Ureter (tissue), 1 donor: ENCODE measurements at regions not wholly inside any gene's neighbourhood (a gene's known extent, or its start where the extent isn't known, plus 50 kb on each side); places are given as distances from the start of the nearest gene placed in this dataset.
A peak's percentile ranks its signal among the peaks of the same experiment; 100 is the strongest.

ENCODE experiments used
- DNase-seq: peaks from one replicate; pipeline ENCODE4 v3.0.0-alpha.2; 2020; ENCODE audit warnings: low spot score
- donor health status: DM: yes; HTN: yes; CAD: no.

DNA sequence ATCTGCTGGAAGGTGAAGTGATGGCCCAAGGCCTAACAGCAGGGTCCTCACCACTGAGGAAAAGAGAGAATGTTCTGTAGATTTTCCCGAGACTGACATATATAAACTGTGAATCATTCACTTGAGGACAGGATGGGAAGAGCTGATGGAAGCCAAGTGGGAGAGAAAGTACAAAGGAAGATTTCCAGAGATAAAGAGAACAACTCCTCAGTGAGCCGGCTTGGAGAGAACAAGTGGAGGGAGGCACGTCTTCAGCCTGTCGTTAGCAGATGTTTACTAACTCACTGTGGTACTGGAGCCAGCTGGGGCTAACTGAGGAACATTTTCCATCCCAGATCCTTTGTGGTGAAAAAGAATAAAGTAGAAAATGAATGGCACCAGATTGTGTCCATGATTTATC lies 552.9 kb upstream of the TNP1 start:
- peak; percentile 56 for DNase-seq

DNA sequence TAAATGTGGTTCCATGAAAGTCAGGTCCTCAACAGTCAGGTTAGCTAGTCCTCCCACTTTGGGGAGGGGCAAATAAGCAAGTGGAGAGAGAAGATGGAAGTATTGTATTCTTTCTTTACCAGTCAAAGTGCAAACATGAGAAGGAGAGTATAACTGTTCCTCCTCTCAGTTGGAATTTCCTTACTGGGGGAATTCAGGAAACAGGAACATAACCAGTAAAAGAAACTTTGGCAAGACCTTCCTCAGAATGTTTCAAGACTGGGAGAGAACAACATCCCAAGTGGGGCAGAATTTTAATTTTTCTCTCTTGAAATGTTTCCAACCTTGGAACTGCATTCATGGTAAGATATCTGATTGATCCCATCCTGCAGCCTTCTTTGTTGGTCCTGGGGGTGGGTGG lies 552.4 kb upstream of the TNP1 start:
- no peak for DNase-seq

DNA sequence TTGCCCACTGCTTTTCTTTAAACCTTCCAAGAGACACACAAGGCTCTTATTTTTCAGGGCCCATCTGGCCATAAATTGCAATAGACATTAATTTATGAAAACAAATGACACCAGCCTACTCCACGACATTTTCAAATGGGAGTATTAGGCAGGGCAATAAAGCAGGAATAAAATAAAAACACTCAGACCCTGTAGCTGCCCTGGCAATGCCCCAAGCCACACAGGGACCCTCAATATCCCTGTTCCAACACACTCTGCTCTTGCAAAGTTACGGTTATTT lies 550.8 kb upstream of the TNP1 start:
- DNase-seq: no peak

DNA sequence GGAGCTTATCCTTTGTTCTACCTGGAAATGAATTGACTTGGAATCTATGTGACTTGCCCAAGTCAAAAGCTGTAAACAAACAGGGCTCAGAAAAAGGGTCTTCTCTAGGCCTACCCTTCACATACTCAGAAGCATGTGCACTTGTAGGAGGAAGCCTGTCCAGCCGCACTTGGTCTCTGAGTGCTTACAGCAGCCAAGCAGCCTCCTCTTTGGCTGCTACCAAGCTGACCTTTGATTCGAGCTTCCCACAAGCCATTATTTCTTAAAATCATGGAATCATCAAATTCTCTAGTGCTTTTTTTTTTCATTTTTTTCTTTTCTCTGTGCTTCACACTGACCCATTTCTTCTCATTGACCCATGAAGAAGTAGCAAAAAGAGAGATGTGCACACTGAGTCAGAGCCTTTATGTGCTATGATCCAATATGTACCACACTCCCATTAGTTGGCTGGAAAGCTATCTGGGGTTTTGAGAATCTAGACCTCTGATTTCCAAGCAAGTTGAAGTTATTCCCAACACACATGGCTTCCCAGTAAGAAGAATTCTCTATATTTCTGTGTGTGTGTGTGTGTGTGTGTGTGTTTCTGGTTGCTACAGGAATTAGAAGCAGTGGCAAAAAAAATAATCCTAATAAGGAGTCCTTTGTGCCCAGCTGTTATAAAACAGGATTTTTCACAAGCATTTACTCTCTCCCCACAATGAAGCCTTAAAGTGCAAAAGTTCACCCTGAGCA lies 550.3 kb upstream of the TNP1 start:
- DNase-seq: no peak

DNA sequence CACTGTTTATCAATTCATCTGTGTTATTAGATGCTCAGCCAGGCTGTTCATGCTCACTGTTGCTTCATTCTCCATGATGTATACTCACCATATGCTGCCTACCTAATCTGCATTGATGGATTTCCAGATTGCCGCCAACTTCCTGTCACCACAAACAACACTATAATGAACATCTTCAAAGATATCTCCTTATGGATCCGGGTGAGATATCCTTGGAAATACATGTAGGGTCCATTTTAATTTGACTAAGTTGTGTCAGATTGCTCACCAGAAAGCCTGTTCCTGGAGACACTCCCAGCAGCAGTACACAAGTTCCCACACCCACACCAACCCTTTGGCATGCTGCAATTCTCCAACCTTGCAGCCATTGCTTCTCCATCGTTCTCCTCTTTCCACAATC lies 547.5 kb upstream of the TNP1 start:
- DNase-seq: no peak

DNA sequence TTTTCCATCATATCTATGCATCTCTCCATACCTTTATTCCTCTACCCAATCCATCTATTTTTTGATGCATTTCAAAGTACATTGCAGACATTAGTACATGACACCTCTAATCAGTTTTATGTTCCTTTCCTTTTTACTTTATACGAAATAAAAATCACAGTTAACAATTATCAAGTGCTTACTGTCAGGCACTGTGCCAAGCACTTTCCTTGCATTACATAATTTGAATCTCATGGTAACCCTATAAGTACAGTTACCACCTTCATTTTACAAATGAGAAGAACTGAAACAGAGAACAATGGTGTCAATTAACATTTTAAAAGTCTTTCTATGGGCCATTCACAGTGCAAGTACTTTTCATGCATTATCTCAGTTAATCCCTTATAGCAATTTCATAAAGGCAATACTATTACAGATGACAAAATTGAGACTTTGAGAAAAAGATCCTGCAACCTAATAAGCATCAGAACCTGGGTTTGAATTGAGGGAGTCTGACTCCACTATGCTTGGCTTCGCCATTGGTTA lies 544.4 kb upstream of the TNP1 start:
- no peak for DNase-seq

DNA sequence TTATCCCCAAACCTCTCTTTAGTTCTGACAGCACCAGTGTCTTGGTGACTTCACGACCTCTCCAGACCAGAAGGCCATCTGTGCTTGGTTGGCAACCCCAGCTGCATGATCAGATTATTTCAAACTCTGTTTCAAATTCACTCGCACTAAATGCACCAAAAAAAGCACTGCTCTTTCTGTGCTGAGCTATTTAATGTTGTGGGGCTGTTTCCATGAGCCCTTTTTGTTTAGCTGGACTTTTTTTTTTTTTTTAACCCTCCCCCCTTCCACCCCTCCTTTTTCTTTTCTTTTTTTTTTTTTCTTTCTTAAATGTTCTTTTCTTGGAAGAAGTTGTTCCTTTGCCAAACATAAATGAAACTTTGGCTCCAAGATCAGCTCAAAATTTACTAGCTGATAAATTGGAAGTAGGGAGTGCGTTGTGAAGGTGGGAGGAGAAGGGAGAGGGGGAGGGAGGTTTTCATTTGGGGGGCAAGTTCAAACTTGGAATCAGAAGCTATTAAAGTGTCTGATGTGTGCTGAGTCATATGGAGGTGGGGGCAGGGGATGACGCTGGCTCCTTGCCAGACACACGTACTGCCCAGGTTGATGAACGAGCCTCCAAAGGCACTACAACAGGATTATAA lies 543.0 kb upstream of the TNP1 start:
- DNase-seq: peak; percentile 61

DNA sequence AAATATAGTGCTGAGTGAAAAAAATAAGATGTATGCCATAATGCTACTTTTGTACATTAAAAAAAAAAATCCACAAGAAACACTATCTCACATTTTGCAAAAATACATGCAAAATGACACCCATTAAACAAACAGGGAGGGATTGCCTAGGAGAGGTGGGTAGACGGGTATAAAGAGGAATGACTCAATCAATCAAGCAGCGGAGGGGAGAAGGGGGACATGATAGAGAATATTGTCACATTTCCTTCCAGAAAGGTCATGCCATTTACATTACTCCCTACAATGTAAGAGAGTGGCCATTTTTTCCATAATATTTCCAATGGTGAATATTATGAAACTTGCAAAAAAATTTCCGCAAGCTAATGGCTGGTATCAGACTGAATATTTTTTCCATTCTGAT lies 542.3 kb upstream of the TNP1 start:
- no peak for DNase-seq

DNA sequence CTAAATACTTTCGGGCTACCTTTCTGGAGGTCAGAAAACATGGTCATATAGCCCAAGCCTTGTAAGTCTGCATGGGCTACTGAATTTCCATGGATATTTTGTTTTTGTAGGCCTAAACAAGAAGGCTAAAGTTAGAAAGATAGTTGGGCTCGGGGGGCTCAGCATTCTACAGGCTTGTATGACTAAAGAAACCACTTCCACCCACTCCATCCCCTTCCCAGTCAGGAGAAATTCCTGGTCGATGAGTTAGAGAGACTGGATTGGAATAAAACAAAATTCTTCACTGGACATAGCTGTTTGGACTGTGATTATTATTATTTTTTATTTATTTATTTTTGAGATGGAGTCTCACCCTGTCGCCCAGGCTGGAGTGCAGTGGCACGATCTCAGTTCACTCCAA lies 539.4 kb upstream of the TNP1 start:
- no peak for DNase-seq

DNA sequence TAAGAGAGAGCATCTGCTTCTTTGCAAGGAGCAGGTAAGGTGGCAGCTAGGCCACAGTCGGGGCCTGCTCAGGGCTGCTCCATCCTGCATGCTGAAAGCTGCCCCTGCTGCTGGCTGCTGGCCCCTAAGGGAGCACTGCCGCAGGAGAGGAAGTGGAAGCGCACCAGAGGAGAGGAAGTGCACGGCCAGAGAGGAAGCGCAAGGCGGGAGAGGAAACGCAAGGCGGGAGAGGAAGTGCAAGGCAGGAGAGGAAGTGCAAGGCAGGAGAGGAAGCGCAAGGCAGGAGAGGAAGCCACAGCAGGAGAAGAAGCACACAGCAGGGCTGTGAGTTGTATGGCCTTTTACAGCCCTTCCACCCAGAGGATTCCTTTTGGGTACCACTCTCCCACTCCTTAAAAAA lies 539.0 kb upstream of the TNP1 start:
- DNase-seq: no peak

DNA sequence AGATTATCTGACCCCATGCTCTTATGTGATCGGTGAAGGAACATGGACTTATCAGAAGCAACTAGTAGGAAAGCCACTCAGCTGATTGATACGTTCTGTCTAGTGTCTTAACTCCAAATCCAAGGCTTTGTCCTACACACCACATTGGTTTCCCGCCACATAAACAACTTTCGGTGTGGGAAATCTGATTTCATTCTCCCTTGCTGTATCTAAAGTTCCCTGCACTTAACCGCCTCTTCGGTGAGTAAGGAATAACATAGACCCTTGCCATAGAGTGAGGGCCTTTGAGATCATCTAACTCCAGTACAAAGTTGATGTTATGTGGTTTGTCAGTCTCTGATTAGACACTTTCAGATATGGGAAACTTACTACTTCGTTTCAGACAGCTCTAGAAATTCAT lies 538.2 kb upstream of the TNP1 start:
- no peak for DNase-seq

DNA sequence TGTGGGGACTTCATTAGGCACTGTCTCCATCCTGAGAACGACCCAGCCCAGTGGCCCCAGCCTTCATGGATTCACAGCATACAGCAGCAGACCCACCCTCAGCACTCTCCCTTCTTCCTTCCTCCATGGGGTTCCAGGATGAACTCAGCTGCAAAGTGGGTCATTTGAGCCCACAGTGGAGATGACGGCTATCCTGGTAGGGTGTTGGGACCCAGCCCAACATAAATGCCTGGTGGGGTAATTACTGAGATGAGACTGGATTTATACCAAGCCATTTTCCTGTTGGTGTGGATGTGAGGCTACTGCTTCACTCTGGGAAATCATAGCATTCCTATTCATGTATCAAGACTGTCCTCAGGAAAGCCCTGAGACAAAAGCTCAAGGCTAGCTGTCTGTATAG lies 536.7 kb upstream of the TNP1 start:
- DNase-seq: no peak

DNA sequence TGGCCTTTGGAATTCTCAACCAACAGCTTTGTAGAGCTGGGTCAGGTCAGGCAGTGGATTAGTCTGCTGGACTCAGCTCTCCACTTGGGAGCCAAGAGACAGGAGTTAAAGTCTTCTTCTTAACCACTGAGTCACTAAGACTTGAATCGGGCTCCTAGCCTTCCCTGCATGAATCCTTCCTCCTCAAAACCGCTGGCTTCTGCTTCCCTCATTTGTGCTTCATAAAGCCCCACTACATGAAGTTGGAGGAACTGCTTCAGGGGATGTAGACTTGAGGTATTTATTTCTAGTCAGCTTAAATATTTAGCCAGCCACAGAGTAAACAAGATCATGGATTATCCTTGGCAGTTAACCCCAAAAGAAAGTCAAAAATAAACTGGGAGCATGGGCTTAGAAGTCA lies 536.3 kb upstream of the TNP1 start:
- no peak for DNase-seq

DNA sequence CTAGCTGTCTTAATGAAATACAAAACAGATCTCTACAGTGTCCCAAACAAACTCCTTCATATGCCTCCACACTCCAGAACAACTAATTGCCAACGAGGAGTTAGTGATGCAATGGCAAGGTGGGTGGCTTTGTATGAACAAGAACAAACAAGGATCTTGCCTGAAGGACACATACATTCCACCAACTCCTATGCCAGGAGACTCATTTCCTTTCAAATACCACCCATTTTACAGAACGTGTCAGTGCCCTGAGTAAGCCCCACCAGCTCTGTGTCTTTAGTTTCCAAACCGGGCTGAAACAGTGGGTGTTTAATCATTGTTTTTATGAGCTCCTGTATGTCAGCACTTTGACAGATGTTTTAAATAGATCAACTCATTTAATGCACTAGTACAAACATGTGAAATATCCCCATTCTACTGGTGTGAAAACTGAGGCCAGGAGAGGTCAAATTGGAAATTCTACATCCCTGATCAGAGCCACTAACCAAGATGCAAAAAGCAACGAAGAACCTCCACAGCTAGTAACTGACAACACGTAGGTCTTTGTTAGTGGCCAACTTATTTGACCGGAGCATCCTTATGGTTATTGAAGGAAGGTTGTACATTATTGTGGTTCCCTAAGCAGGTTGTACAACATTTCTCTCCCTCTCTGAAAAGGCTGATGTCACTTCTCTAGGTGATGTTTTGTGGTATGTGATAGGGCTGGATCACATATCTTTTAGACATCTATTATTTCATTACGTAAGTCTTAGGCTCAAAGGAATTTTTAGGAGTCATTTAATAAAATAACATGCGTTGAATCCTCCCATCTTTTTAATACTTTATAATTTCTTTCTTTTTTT lies 534.9 kb upstream of the TNP1 start:
- no peak for DNase-seq

DNA sequence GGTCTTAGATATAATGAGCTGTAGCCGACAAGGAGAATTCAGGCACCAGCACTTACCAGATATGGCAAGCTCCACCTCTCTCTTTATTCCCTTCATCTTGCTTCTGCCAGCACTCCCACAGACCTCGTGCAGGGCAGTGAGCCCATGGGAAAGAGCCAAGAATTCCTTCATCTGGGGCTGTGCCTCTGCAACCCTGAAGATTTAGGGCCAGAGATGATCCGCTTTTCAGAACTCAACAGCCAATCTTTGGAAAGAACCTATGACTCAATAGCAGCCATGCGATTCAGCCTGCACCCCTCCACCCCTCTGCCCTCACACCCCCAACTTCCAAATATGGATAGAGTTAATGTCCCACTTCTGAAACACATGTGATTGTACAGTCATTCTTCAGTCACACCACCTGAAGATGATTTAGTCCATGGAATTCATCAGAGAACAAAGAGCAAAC lies 533.7 kb upstream of the TNP1 start:
- DNase-seq: peak; percentile 84

DNA sequence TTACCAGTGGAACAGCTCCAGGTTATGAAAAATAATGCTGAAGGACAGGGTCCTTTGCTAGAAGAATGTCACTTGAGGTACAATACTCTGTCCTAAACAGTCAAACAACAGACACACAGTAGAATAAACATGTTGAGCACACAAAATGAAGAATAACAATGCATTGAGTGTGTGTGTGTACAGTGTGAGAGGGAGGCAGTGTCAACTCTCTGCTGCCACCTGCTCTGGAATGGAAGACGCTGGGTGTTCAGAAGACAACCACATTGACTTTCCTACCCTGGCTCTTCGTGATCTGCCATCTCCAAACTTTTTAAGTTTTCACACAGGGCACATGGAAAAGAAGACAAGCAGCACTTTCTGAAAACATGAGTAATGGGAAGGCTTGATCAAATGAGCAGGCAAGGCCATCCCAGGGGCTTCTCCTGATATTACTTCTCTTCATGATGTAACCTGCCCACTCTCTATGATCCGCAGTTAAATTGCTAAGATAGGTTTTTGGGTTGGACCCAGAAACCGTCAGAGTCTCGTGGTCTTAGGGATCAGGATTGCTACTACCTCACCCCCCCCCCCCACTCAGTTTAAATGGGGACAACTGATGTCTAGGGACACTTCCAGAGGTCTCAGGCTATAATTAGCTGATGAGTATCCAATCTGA lies 533.2 kb upstream of the TNP1 start:
- no peak for DNase-seq

DNA sequence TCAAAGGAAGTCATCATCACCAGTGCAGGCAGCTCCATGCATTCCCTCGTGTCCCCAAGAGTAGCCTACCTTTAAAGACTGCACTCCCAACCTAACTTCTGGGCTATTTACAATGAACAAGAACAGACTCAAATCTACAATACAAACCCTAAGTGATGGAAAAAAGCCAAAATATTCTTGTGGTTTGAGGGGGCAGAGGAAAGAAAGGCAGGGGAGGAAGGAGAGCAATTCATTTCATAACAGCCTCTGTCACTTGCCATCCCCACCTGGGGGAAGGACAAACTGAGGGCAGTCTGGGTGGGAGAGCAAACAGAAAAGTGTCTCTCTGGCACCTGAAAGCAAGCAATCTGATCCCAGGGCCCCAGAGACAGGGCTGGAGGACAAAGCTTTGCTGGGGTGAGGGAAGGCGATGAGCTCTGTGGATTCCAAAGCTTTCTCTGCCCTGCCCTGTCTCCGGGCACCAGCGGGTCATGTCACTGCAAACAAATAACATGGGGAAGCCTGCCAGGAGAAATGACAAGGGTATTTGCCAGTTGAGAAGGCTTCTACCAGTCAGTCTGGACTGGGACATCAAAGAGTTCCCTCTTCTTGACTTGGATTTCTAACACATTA lies 528.0 kb upstream of the TNP1 start:
- DNase-seq: no peak

DNA sequence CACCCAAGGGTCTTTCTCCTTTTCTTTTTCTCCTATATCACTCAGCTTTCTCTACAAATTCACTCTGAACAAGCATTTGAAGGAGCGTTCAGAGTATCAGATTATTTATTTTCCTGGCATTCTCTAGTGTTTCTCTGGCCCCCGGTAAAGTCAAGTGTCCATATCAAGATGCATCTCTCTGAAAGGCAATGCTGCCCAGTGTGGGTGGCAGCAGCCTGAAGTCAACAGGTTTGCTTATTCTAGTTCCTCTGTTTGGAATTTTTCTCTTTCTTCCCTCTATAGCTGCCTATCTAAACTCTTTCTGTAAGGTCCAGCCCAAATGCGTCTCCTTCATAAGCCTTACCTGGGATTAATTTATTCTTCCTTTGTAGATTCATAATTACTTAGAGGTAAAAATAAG lies 526.2 kb upstream of the TNP1 start:
- no peak for DNase-seq

DNA sequence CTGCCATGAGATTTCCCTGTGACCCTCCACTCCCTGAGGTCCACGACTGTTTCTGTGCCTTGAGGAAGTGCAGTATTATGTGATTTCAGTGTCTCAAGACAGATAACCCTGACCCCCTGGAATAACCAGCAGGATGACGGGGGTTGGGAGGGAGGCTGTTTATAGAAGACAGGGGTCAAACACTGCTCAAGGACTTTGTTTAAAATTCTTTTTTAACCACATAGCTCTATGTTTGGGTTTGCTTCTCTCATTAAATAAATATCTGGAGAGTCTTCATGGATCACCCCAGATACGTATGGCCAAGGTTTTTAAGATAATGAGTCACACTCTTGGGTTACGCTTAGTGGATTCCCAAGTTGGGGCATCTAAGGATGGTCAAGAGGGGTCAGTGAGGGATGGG lies 523.8 kb upstream of the TNP1 start:
- DNase-seq: no peak

DNA sequence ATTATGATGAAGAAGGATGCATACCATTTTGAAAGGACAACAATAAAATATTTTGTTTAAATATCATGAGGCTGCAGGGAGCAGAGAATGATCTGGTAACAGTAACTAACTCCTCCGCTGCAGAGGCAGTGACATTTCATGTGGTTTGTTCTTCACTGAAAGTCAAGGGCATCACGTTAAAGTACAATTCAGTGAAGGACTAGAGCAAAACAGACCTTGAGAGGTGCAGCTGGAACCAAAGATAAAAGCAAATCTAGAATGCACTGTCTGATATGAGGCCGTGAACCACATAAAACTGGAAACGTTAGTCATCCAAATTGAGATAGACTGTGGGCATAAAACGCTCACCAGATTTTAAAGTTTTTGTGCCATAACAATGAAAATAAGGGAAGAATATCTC lies 522.9 kb upstream of the TNP1 start:
- no peak for DNase-seq

DNA sequence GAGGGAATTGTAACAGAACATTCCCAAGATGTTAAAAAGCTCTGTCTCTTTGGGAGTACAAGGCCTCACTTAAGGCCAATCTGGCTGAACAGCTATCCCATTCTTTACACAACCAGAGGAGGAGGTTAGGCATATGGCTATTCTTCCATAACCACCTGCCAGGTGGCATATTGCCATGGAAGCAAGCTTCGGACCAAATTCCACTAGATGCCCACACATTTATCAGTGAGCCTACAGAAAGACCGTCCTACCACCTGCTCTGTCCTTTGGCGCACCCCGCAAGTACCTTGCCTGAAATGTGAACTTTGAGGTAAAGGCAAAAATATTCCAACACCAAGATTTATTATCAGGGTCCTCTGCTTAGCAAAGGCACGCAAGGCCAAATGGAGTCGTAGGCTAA lies 519.9 kb upstream of the TNP1 start:
- DNase-seq: no peak

DNA sequence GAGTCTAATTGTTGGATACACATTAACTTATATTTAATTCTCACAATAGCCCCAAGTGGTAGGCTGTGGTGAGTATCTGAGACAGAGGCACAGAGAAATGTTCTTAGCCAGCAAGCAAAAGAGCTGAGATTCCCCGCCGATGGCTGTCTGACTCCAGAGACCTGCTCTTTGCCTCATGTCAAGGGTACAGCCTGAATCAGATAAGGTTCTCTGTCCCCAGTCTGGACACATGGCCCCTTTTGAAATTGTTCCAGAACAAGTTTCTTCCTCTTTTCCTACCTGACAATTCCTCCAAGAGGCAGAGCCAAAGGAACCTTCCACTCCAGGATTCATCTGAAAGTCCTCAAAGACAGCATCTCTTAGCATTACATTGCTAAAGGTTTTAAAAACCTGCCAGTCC lies 512.9 kb upstream of the TNP1 start:
- no peak for DNase-seq
